Karpas-422 (cell line): ENCODE measurements at regions not wholly inside any gene's neighbourhood (a gene's known extent, or its start where the extent isn't known, plus 50 kb on each side); places are given as distances from the start of the nearest gene placed in this dataset.
A peak's percentile ranks its signal among the peaks of the same experiment; 100 is the strongest.

Source experiments
- DNase-seq: peaks from one replicate; pipeline ENCODE4 v3.0.0-alpha.2; 2015
- H2AFZ ChIP-seq: fragments of 200-600 bp; sonication (generic); 2 replicates; pipeline ENCODE4 v1.6.1; 2014; ENCODE audit warnings: antibody characterized with exemption, low read length, mixed read lengths
- H3K27ac ChIP-seq: fragments of 200-600 bp; sonication (generic); 2 replicates; pipeline ENCODE4 v1.5.1; 2014; ENCODE audit warnings: mild to moderate bottlenecking, low read length, moderate library complexity
- H3K27me3 ChIP-seq: fragments of 200-600 bp; sonication (generic); 2 replicates; pipeline ENCODE4 v1.6.1; 2014; ENCODE audit warnings: low read length, mixed read lengths
- H3K36me3 ChIP-seq: fragments of 200-600 bp; sonication (generic); 2 replicates; pipeline ENCODE4 v1.6.1; 2014; ENCODE audit warnings: low read length, mixed read lengths; ENCODE audit not compliant: insufficient read depth
- H3K4me1 ChIP-seq: fragments of 200-600 bp; sonication (generic); 2 replicates; pipeline ENCODE4 v1.6.1; 2014; ENCODE audit warnings: mild to moderate bottlenecking, low read length, mixed read lengths
- H3K4me2 ChIP-seq: fragments of 200-600 bp; sonication (generic); 2 replicates; pipeline ENCODE4 v1.6.1; 2014; ENCODE audit warnings: low read length, low read depth, mild to moderate bottlenecking; ENCODE audit not compliant: poor library complexity, severe bottlenecking
- H3K4me3 ChIP-seq: fragments of 200-600 bp; sonication (generic); 2 replicates; pipeline ENCODE4 v1.5.1; 2014; ENCODE audit warnings: mild to moderate bottlenecking, antibody characterized with exemption, low read length, mixed read lengths
- H3K79me2 ChIP-seq: fragments of 200-600 bp; sonication (generic); 2 replicates; pipeline ENCODE4 v1.6.1; 2014; ENCODE audit warnings: mild to moderate bottlenecking, low read length, mixed read lengths
- H3K9ac ChIP-seq: fragments of 200-600 bp; sonication (generic); 2 replicates; pipeline ENCODE4 v1.6.0; 2014; ENCODE audit warnings: low read length
- H3K9me2 ChIP-seq: fragments of 200-600 bp; sonication (generic), shearing (Covaris generic); replicated peaks from 2 replicates; pipeline ENCODE4 v1.6.0; 2014; ENCODE audit warnings: mild to moderate bottlenecking, low read length, moderate library complexity; ENCODE audit not compliant: insufficient read depth
- H3K9me3 ChIP-seq: fragments of 300-700, 200-600 bp; sonication (generic); 2 replicates; pipeline ENCODE4 v1.6.1; 2014; ENCODE audit warnings: low read length, mixed read lengths
- H4K20me1 ChIP-seq: fragments of 200-600 bp; sonication (generic); 2 replicates; pipeline ENCODE4 v1.6.1; 2014; ENCODE audit warnings: mild to moderate bottlenecking, antibody characterized with exemption, low read length, low read depth; ENCODE audit not compliant: insufficient read depth

- Histone ChIP-seq H3K9ac (no peak overlapping the region), H3K9me2 (no peaks in the 10 kb centered on the region), H4K20me1 (no peaks in the 10 kb centered on the region), H3K4me3 (no peak overlapping the region), H3K36me3 (no peaks in the 10 kb centered on the region), H3K4me2 (no peak overlapping the region), H3K27me3 (no peaks in the 10 kb centered on the region), H3K27ac (peak overlapping the region; percentile 33), H3K9me3 (no peaks in the 10 kb centered on the region), H3K4me1 (peaks cover 42% of the 10 kb centered on the region), H2AFZ (peak overlapping the region; percentile 29; the same call in 1 of the 2 replicates), H3K79me2 (no peaks in the 10 kb centered on the region)
- no peak for DNase-seq
Observed at GRCh38 chr2:144694456-144694855, 174.5 kb upstream of the ZEB2 start.

- Histone ChIP-seq H3K9me3 (no peaks in the 10 kb centered on the region), H3K36me3 (no peaks in the 10 kb centered on the region), H3K9ac (no peak overlapping the region), H3K9me2 (no peaks in the 10 kb centered on the region), H2AFZ (peak overlapping the region; percentile 39), H3K4me1 (peaks cover 55% of the 10 kb centered on the region), H3K79me2 (no peaks in the 10 kb centered on the region), H3K27me3 (no peaks in the 10 kb centered on the region), H3K4me3 (no peak overlapping the region), H4K20me1 (no peaks in the 10 kb centered on the region), H3K27ac (peak overlapping the region; percentile 94), H3K4me2 (no peak overlapping the region)
- no peak for DNase-seq
Observed at GRCh38 chr2:144693179-144693578, 173.3 kb upstream of the ZEB2 start.

GRCh38 chr2:144692661-144693060 lies 172.7 kb upstream of the ZEB2 start:
- no peak overlapping the region for H3K4me2 ChIP-seq
- no peak overlapping the region for H3K9ac ChIP-seq
- H3K4me3 ChIP-seq = no peak overlapping the region
- H2AFZ ChIP-seq = peak overlapping the region; percentile 39
- no peaks in the 10 kb centered on the region for H3K79me2 ChIP-seq
- H4K20me1 ChIP-seq = no peaks in the 10 kb centered on the region
- H3K9me3 ChIP-seq = no peaks in the 10 kb centered on the region
- no peaks in the 10 kb centered on the region for H3K36me3 ChIP-seq
- no peaks in the 10 kb centered on the region for H3K9me2 ChIP-seq
- H3K27ac ChIP-seq = peak overlapping the region; percentile 94
- H3K27me3 ChIP-seq = no peaks in the 10 kb centered on the region
- DNase-seq = no peak
- peaks cover 60% of the 10 kb centered on the region for H3K4me1 ChIP-seq

- H2AFZ ChIP-seq = no peak overlapping the region
- no peaks in the 10 kb centered on the region for H3K79me2 ChIP-seq
- no peaks in the 10 kb centered on the region for H4K20me1 ChIP-seq
- no peak overlapping the region for H3K4me2 ChIP-seq
- peak overlapping the region; percentile 94 for H3K27ac ChIP-seq
- no peaks in the 10 kb centered on the region for H3K9me2 ChIP-seq
- no peaks in the 10 kb centered on the region for H3K36me3 ChIP-seq
- DNase-seq = no peak
- no peak overlapping the region for H3K4me3 ChIP-seq
- no peaks in the 10 kb centered on the region for H3K9me3 ChIP-seq
- no peaks in the 10 kb centered on the region for H3K27me3 ChIP-seq
- peaks cover 78% of the 10 kb centered on the region for H3K4me1 ChIP-seq
- no peak overlapping the region for H3K9ac ChIP-seq
Observed at GRCh38 chr2:144690771-144691170, 170.9 kb upstream of the ZEB2 start.

- Histone ChIP-seq H3K79me2 (no peaks in the 10 kb centered on the region), H3K4me2 (peak overlapping the region; percentile 55)
Observed at GRCh38 chr2:144686518-144687215, 166.7 kb upstream of the ZEB2 start.

GRCh38 chr2:144683966-144684365 lies 164.0 kb upstream of the ZEB2 start:
- Histone ChIP-seq H3K9me3 (no peaks in the 10 kb centered on the region), H3K9ac (peak overlapping the region; percentile 68), H4K20me1 (no peaks in the 10 kb centered on the region), H3K4me3 (peak overlapping the region; percentile 39), H2AFZ (peak overlapping the region; percentile 40; the same call in 1 of the 2 replicates), H3K79me2 (no peaks in the 10 kb centered on the region), H3K9me2 (no peaks in the 10 kb centered on the region), H3K4me1 (peaks cover 94% of the 10 kb centered on the region), H3K36me3 (no peaks in the 10 kb centered on the region), H3K27ac (peak overlapping the region; percentile 98), H3K27me3 (no peaks in the 10 kb centered on the region), H3K4me2 (peak overlapping the region; percentile 74)
- peak; percentile 81 for DNase-seq

More at GRCh38 chr2:144686518-144687215, 166.7 kb upstream of the ZEB2 start:
- H3K4me3 ChIP-seq = peak overlapping the region; percentile 11; the same call in 1 of the 2 replicates
- 0 out of 2 replicates have a peak overlapping the region, but pooled peaks have one; percentile 3 for H2AFZ ChIP-seq
- no peaks in the 10 kb centered on the region for H3K36me3 ChIP-seq
- no peaks in the 10 kb centered on the region for H3K9me2 ChIP-seq
- H3K4me1 ChIP-seq = peaks cover 83% of the 10 kb centered on the region
- no peaks in the 10 kb centered on the region for H4K20me1 ChIP-seq
- peak; percentile 84 for DNase-seq
- no peaks in the 10 kb centered on the region for H3K9me3 ChIP-seq
- peak overlapping the region; percentile 47 for H3K9ac ChIP-seq
- H3K27ac ChIP-seq = peak overlapping the region; percentile 94
- H3K27me3 ChIP-seq = no peaks in the 10 kb centered on the region

- H3K27me3 ChIP-seq = no peaks in the 10 kb centered on the region
- H3K79me2 ChIP-seq = no peaks in the 10 kb centered on the region
- no peak overlapping the region for H2AFZ ChIP-seq
- peak overlapping the region; percentile 68 for H3K9ac ChIP-seq
- H3K9me3 ChIP-seq = no peaks in the 10 kb centered on the region
- peak overlapping the region; percentile 74 for H3K4me2 ChIP-seq
- no peaks in the 10 kb centered on the region for H4K20me1 ChIP-seq
- peak overlapping the region; percentile 98 for H3K27ac ChIP-seq
- no peaks in the 10 kb centered on the region for H3K9me2 ChIP-seq
- peak; percentile 93 for DNase-seq
- peaks cover 94% of the 10 kb centered on the region for H3K4me1 ChIP-seq
- H3K4me3 ChIP-seq = peak overlapping the region; percentile 39
- H3K36me3 ChIP-seq = no peaks in the 10 kb centered on the region
Observed at GRCh38 chr2:144683107-144683753, 163.3 kb upstream of the ZEB2 start.

- H4K20me1 ChIP-seq = no peaks in the 10 kb centered on the region
- no peaks in the 10 kb centered on the region for H3K9me3 ChIP-seq
- no peaks in the 10 kb centered on the region for H3K27me3 ChIP-seq
- peak; percentile 94 for DNase-seq
- H3K27ac ChIP-seq = peak overlapping the region; percentile 98
- no peak overlapping the region for H2AFZ ChIP-seq
- peak overlapping the region; percentile 74 for H3K4me2 ChIP-seq
- H3K36me3 ChIP-seq = no peaks in the 10 kb centered on the region
- H3K79me2 ChIP-seq = no peaks in the 10 kb centered on the region
- H3K9ac ChIP-seq = peak overlapping the region; percentile 68
- peaks cover 94% of the 10 kb centered on the region for H3K4me1 ChIP-seq
- peak overlapping the region; percentile 38 for H3K4me3 ChIP-seq
- no peaks in the 10 kb centered on the region for H3K9me2 ChIP-seq
Observed at GRCh38 chr2:144682248-144682647, 162.3 kb upstream of the ZEB2 start.
